Renal cortex interstitium (tissue), 11 donors: ENCODE measurements at regions not wholly inside any gene's neighbourhood (a gene's known extent, or its start where the extent isn't known, plus 50 kb on each side); places are given as distances from the start of the nearest gene placed in this dataset.

ENCODE experiments used
- DNase-seq, 11 donors: peaks; one replicate each; pipeline ENCODE4 v3.0.0-alpha.2; 2013; ENCODE audit warnings: low read depth in 9 of 11, low spot score in 4 of 11; ENCODE audit errors: extremely low read depth in 1 of 11

GRCh38 chr14:55800156-55800785 is 220.3 kb downstream of the KTN1 start:
- no peak for DNase-seq

DNA sequence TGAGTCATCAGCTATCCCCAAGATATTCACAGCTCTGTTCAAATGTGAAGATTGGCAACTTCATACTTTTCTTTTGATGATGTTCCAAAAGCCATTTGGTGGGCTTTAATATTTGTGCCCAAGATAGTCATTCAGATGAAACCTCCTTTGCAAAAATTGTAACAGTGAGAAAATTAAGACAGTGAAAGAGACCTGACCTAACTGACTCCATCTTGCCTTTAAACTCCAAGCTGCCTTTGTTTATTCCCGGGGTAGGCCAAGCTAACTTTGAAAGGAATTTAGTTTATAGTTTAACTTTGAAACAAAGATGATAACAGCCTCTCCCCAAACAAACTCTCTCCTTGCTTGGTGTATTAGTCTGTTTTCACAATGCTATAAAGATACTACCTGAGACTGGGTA is 221.1 kb downstream of the KTN1 start:
- DNase-seq: no peak

- no peak for DNase-seq
Observed at GRCh38 chr14:55802986-55803872, 223.2 kb downstream of the KTN1 start.

- no peak for DNase-seq
Observed at GRCh38 chr14:55803873-55804553, 224.0 kb downstream of the KTN1 start.

GRCh38 chr14:55805250-55805649 is 225.2 kb downstream of the KTN1 start:
- no peak for DNase-seq

- DNase-seq: peak in 9 of 11 donors; percentile 15 to 49 (median 33)
Observed at GRCh38 chr14:55807053-55807880, 227.3 kb downstream of the KTN1 start.

- DNase-seq: no peak
Observed at GRCh38 chr14:55807881-55808379, 227.9 kb downstream of the KTN1 start.

GRCh38 chr14:55813630-55814029 is 233.6 kb downstream of the KTN1 start:
- DNase-seq: no peak

GRCh38 chr14:55814064-55814463 is 234.1 kb downstream of the KTN1 start:
- no peak for DNase-seq

- no peak for DNase-seq
Observed at GRCh38 chr14:55814873-55815272, 234.9 kb downstream of the KTN1 start.

DNA sequence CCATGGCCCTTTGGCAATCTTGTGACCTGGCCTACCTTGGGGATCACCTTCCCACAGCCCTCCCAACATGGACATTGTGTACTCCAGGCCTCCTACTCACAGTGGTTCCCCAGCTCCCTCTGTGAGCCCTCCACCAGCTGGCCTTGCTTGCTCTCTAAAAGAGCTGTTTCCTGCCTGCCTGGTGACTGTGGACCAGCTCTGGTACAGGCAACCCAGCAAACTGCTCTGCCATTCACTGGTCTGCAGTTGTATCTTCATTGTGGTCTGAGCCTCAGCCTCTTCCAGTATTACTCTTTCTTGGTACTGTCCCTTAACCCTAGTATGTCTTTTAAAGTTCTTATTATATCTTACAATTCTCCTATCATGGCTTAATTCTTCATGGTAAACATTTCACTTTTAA is 236.2 kb downstream of the KTN1 start:
- no peak for DNase-seq

GRCh38 chr14:55819610-55820304 is 239.8 kb downstream of the KTN1 start:
- DNase-seq: no peak

GRCh38 chr14:55822906-55823305 is 242.9 kb downstream of the KTN1 start:
- no peak for DNase-seq

DNA sequence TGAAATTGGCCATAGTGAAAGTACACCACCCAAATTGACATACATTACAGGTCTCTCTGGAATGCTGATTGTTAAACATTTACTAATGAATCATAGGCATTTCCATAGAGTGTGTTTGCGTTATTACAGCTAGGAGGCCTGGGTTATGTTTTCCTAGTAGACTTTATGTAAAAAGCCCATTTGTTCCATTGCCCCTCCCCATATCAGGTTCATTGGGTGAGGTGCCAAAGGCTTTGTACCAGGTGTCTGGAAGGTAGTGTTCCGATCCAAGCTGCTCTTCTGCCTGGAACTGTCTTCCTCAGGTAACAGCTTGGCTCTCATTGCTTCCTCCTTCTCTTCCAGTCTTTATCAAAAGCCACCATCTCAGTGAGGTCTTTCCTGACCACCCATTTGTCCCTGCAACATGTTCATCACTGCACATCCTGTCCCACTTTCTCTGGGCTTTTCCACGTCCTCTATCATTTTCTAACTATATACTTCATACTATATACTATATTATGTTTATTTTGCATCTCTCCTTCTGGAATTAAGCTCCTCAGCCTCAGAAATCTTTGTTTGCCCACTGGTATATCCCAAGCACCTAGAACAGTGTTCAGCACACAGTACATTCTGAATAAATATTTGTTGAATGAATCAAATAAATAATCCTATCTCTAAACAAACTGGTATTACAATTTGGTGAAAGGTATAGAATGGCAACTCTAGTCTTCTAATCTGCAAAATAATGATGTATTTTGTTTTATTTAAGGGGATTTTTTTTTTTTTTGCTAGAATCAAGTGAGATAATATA is 252.3 kb downstream of the KTN1 start:
- peak in 6 of 11 donors; percentile 7 to 48 (median 28) for DNase-seq

DNA sequence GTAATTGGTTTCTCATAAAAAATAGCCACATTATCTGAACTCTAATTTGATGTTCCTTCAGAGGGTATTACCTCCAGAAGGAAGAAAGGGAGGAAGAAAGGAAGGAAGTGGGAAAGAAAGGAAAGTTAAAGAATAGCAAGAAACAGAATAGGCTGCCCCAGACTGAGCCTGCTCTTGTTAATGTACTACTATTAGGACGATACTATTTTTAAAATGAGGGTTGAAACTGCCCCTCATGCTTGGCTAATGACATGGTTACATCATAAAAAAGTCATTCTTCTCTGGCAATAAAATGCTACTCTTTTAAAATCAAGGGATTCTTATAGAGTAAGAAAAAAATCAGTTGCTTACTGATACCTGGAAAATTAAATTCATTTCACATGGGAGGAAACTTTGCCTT is 253.0 kb downstream of the KTN1 start:
- DNase-seq: no peak

GRCh38 chr14:55834390-55834789 is 254.4 kb downstream of the KTN1 start:
- DNase-seq: no peak

GRCh38 chr14:55835985-55836384 is 256.0 kb downstream of the KTN1 start:
- no peak for DNase-seq

DNA sequence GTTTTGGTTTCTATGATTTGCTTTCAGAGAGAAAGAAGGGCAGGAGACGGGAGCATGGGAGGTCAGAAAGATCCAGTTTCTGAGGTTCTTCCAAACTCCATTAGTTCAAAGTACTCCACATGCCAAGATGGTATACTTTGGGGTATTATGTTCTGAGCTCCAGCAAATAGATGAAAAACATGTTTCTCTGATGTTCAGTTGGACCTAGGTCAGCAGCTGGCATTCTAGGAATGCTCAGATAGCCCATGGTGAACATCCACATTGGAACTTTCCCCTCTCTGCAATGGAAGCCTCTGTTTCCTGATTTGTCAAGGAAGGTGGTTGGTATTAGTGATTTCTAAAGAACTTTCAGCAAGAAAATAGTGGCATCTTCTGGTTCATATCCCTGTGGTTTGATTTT is 257.5 kb downstream of the KTN1 start:
- no peak for DNase-seq
